Hepatocyte (in vitro differentiated cells): ENCODE measurements at regions not wholly inside any gene's neighbourhood (a gene's known extent, or its start where the extent isn't known, plus 50 kb on each side); places are given as distances from the start of the nearest gene placed in this dataset.
A peak's percentile ranks its signal among the peaks of the same experiment; 100 is the strongest.

Experiments
- DNase-seq: peaks from one replicate; pipeline ENCODE4 v3.0.0-alpha.2; 2016; ENCODE audit warnings: low spot score
- H2AFZ ChIP-seq: fragments of 200-600 bp; sonication (generic); 2 replicates; pipeline ENCODE4 v1.6.0; 2016; ENCODE audit warnings: antibody characterized with exemption, mild to moderate bottlenecking
- H3K27ac ChIP-seq: fragments of 200-600 bp; sonication (generic); 2 replicates; pipeline ENCODE4 v1.5.1; 2016; ENCODE audit warnings: mild to moderate bottlenecking
- H3K27me3 ChIP-seq: fragments of 200-600 bp; sonication (generic); 2 replicates; pipeline ENCODE4 v1.6.1; 2016
- H3K36me3 ChIP-seq: fragments of 200-600 bp; sonication (generic); replicated peaks from 2 replicates; pipeline ENCODE4 v1.5.1; 2016; ENCODE audit warnings: low read depth; ENCODE audit not compliant: insufficient read depth
- H3K4me1 ChIP-seq: fragments of 200-600 bp; sonication (generic); 2 replicates; pipeline ENCODE4 v1.5.1; 2016; ENCODE audit warnings: mild to moderate bottlenecking, moderate library complexity; ENCODE audit not compliant: insufficient read depth
- H3K4me2 ChIP-seq: fragments of 200-600 bp; sonication (generic); 2 replicates; pipeline ENCODE4 v1.6.0; 2016
- H3K4me3 ChIP-seq: fragments of 200-600 bp; sonication (generic); 2 replicates; pipeline ENCODE4 v1.5.1; 2016; ENCODE audit warnings: mild to moderate bottlenecking
- H3K79me2 ChIP-seq: fragments of 200-600 bp; sonication (generic); 2 replicates; pipeline ENCODE4 v1.6.0; 2017; ENCODE audit warnings: mild to moderate bottlenecking
- H3K9me2 ChIP-seq: fragments of 200-600 bp; sonication (generic); replicated peaks from 2 replicates; pipeline ENCODE4 v1.6.0; 2017; ENCODE audit warnings: mild to moderate bottlenecking; ENCODE audit not compliant: insufficient read depth
- H3K9me3 ChIP-seq: fragments of 200-600 bp; sonication (generic); 2 replicates; pipeline ENCODE4 v1.5.1; 2016; ENCODE audit warnings: low read depth, mild to moderate bottlenecking
- H4K20me1 ChIP-seq: fragments of 200-600 bp; sonication (generic); 2 replicates; pipeline ENCODE4 v1.6.0; 2016; ENCODE audit warnings: mild to moderate bottlenecking; ENCODE audit not compliant: insufficient read depth, poor library complexity, severe bottlenecking
- EZH2 ChIP-seq: fragments of 200-600 bp; sonication (generic); IDR thresholded peaks from 2 replicates; pipeline ENCODE4 v1.6.1; 2016; ENCODE audit warnings: antibody characterized with exemption, mild to moderate bottlenecking, borderline replicate concordance
- EZH2phosphoT487 ChIP-seq: fragments of 200-600 bp; sonication (generic); IDR thresholded peaks from one replicate; pipeline ENCODE4 v1.6.1; 2018; ENCODE audit warnings: antibody characterized with exemption, mild to moderate bottlenecking, low read depth, moderate library complexity; ENCODE audit not compliant: unreplicated experiment, severe bottlenecking
- WGBS: methylation state at CpG from one replicate; pipeline ENCODE4 v1.1.6; 2016; ENCODE audit warnings: low lambda C conversion rate; ENCODE audit errors: missing lambda C conversion rate; 5-methylcytosine and 5-hydroxymethylcytosine counted together
- TF ChIP-seq, protein P1 (sequence below): fragments of 200-600 bp; sonication (generic); IDR thresholded peaks from 2 replicates; pipeline ENCODE4 v1.5.1; 2016; ENCODE audit warnings: antibody characterized with exemption, mild to moderate bottlenecking; ENCODE audit not compliant: poor library complexity

DNA sequence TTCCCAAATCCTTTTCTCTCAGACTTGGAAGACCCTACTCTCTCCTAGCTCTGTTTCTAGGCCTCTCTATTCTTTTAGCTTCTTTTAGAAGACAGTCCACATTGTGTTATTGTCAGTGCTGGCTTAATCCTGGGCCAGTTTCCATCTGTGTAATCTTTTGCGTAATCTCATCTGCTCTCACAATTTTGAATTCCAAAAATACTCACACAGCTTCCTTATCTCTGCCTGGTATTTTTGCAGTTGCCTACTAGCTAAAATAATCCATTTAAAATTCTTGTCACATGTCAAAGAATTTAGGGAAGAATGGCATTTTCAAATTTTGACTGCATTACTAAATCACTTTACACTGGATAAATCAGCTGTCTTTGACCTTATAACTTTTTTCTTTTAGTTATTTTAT, 200.6 kb upstream of the MEX3C start:
- no peaks in the 10 kb centered on the region for H3K79me2 ChIP-seq
- DNase-seq: no peak
- 81% methylated on average over 1 of the region's 1 CpG for WGBS
- H3K4me1 ChIP-seq: no peaks in the 10 kb centered on the region
- H3K27me3 ChIP-seq: no peaks in the 10 kb centered on the region
- no peaks in the 10 kb centered on the region for H4K20me1 ChIP-seq
- no peak overlapping the region for H3K27ac ChIP-seq
- H3K4me2 ChIP-seq: no peak overlapping the region
- TF ChIP-seq, protein P1, sequence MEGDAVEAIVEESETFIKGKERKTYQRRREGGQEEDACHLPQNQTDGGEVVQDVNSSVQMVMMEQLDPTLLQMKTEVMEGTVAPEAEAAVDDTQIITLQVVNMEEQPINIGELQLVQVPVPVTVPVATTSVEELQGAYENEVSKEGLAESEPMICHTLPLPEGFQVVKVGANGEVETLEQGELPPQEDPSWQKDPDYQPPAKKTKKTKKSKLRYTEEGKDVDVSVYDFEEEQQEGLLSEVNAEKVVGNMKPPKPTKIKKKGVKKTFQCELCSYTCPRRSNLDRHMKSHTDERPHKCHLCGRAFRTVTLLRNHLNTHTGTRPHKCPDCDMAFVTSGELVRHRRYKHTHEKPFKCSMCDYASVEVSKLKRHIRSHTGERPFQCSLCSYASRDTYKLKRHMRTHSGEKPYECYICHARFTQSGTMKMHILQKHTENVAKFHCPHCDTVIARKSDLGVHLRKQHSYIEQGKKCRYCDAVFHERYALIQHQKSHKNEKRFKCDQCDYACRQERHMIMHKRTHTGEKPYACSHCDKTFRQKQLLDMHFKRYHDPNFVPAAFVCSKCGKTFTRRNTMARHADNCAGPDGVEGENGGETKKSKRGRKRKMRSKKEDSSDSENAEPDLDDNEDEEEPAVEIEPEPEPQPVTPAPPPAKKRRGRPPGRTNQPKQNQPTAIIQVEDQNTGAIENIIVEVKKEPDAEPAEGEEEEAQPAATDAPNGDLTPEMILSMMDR: no peak
- no peak for TF ChIP-seq EZH2phosphoT487
- no peak for TF ChIP-seq EZH2
- H2AFZ ChIP-seq: no peak overlapping the region
- H3K9me3 ChIP-seq: no peaks in the 10 kb centered on the region
- no peaks in the 10 kb centered on the region for H3K36me3 ChIP-seq
- H3K4me3 ChIP-seq: no peak overlapping the region
- H3K9me2 ChIP-seq: no peaks in the 10 kb centered on the region

DNA sequence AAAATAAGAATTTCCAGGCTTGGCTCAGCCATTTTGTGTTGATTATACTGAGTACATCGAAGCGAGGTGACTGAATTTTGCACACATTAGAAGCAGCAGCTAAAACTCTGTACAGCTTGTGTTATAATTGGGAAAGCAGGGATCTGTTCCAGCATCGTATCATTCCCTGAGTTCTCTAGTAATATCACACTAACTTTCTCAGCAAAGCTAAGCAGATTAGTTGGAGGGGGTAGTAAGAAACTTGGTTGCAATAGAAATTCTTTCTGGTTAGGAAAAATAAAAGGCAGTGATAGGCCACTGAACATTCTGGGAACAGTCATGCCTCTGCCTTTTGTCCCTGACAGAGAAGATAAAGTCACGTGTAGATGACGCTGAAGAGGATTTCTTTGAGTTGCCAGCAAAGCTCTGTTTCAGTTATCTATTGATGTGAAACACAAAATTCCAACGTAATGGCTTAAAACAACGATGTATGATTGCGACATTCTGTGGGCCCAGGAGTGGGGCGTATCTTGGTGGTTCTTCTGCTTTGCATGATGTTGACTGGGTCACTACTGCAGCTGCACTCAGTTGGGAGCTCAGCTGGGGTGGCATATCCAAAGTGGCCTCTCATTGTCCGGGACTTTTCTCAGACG, 202.1 kb upstream of the MEX3C start:
- Histone ChIP-seq H3K36me3 (no peaks in the 10 kb centered on the region), H3K79me2 (no peaks in the 10 kb centered on the region), H3K27ac (peak overlapping the region; percentile 52), H3K9me3 (no peaks in the 10 kb centered on the region), H3K4me3 (no peak overlapping the region), H3K4me1 (no peaks in the 10 kb centered on the region), H2AFZ (no peak overlapping the region), H3K27me3 (no peaks in the 10 kb centered on the region), H3K4me2 (no peak overlapping the region), H4K20me1 (no peaks in the 10 kb centered on the region), H3K9me2 (no peaks in the 10 kb centered on the region)
- 82% methylated on average over 11 of the region's 11 CpGs for WGBS
- TF ChIP-seq EZH2 (no peak), EZH2phosphoT487 (no peak)
- TF ChIP-seq, protein P1: no peak
- peak; percentile 37 for DNase-seq

DNA sequence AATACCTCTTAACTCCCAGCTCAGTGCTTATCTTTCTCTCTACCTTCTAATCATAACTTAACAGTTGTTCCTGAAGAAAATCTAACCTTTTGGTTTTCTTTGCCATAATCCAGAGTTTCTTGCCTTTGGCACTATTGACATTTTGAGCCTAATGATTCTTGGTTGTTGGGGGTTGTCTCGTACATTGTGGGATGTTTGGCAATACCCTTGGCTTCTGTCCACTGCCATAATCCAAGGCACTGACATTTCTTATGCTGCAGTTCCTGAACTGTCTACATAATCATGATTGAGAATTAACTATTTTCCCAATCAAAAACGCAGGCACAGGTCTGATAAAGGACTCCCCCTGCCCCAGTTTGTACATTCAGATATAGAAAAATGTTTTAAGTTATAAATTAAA, 203.2 kb upstream of the MEX3C start:
- Histone ChIP-seq H3K27me3 (no peaks in the 10 kb centered on the region), H3K27ac (peak overlapping the region; percentile 52), H3K4me3 (no peak overlapping the region), H2AFZ (no peak overlapping the region), H4K20me1 (no peaks in the 10 kb centered on the region), H3K9me2 (no peaks in the 10 kb centered on the region), H3K4me2 (no peak overlapping the region), H3K9me3 (no peaks in the 10 kb centered on the region), H3K36me3 (no peaks in the 10 kb centered on the region), H3K79me2 (no peaks in the 10 kb centered on the region), H3K4me1 (no peaks in the 10 kb centered on the region)
- TF ChIP-seq EZH2phosphoT487 (no peak), EZH2 (no peak)
- TF ChIP-seq, protein P1: no peak
- DNase-seq: no peak
- 71% methylated on average over 2 of the region's 2 CpGs for WGBS
